ENCODE measurements at regions not wholly inside any gene's neighbourhood (a gene's known extent, or its start where the extent isn't known, plus 50 kb on each side); places are given as distances from the start of the nearest gene placed in this dataset.

- no peak for DNase-seq
These were observed 203.5 kb upstream of the PLXNC1 start for GRCh38 chr12:93944911-93945310.

GRCh38 chr12:93946542-93947150, 201.7 kb upstream of the PLXNC1 start:
- no peak for DNase-seq

GRCh38 chr12:93947486-93947885, 200.9 kb upstream of the PLXNC1 start:
- DNase-seq = no peak

GRCh38 chr12:93950311-93950710, 198.1 kb upstream of the PLXNC1 start:
- no peak for DNase-seq

- no peak for DNase-seq
These were observed 193.9 kb upstream of the PLXNC1 start for GRCh38 chr12:93954166-93955112.

GRCh38 chr12:93956551-93956950, 191.8 kb upstream of the PLXNC1 start:
- DNase-seq = no peak

- DNase-seq = no peak
These were observed 191.2 kb upstream of the PLXNC1 start for GRCh38 chr12:93957168-93957567.

- no peak for DNase-seq
These were observed 190.5 kb upstream of the PLXNC1 start for GRCh38 chr12:93957870-93958269.

GRCh38 chr12:93959657-93960056, 188.7 kb upstream of the PLXNC1 start:
- DNase-seq = no peak

- DNase-seq = no peak
These were observed 187.9 kb upstream of the PLXNC1 start for GRCh38 chr12:93960521-93960920.

GRCh38 chr12:93962336-93962735, 186.0 kb upstream of the PLXNC1 start:
- no peak for DNase-seq

GRCh38 chr12:93964936-93965335, 183.4 kb upstream of the PLXNC1 start:
- no peak for DNase-seq

- DNase-seq = no peak
These were observed 181.8 kb upstream of the PLXNC1 start for GRCh38 chr12:93966516-93967133.

- DNase-seq = no peak
These were observed 180.9 kb upstream of the PLXNC1 start for GRCh38 chr12:93967454-93967853.

GRCh38 chr12:93968536-93969285, 179.7 kb upstream of the PLXNC1 start:
- no peak for DNase-seq

- no peak for DNase-seq
These were observed 177.3 kb upstream of the PLXNC1 start for GRCh38 chr12:93970900-93971688.

GRCh38 chr12:93972411-93973208, 175.8 kb upstream of the PLXNC1 start:
- no peak for DNase-seq

- DNase-seq = no peak
These were observed 174.1 kb upstream of the PLXNC1 start for GRCh38 chr12:93974252-93974651.

- no peak for DNase-seq
These were observed 172.4 kb upstream of the PLXNC1 start for GRCh38 chr12:93976024-93976423.

- DNase-seq = no peak
These were observed 171.3 kb upstream of the PLXNC1 start for GRCh38 chr12:93977081-93977480.

GRCh38 chr12:93978553-93978952, 169.8 kb upstream of the PLXNC1 start:
- DNase-seq = no peak
